Tibial nerve (tissue), 4 donors: ENCODE measurements at regions not wholly inside any gene's neighbourhood (a gene's known extent, or its start where the extent isn't known, plus 50 kb on each side); places are given as distances from the start of the nearest gene placed in this dataset.

ENCODE experiments used
- EP300 ChIP-seq, 2 donors: sonication (generic); formaldehyde crosslinking; IDR thresholded peaks; one replicate each; pipeline ENCODE4 v1.6.1; 2017; ENCODE audit warnings: antibody characterized with exemption in 2 of 2, mild to moderate bottlenecking in 1 of 2
- POLR2A ChIP-seq, 2 donors: fragments of 450-650 bp; IDR thresholded peaks; one replicate each; pipeline ENCODE4 v1.6.1; 2017; ENCODE audit warnings: antibody characterized with exemption in 2 of 2, mild to moderate bottlenecking in 2 of 2, moderate library complexity in 2 of 2
- TF ChIP-seq, protein P1 (sequence below), 5 experiments: fragments of 200-600 bp in 3 of 5; fragments of 450-650 bp in 2 of 5; sonication (generic) in 3 of 5; IDR thresholded peaks; one replicate each; pipeline ENCODE4 v1.5.1; 2016 to 2019; ENCODE audit warnings: antibody characterized with exemption in 5 of 5, mild to moderate bottlenecking in 3 of 5, moderate library complexity in 2 of 5

DNA sequence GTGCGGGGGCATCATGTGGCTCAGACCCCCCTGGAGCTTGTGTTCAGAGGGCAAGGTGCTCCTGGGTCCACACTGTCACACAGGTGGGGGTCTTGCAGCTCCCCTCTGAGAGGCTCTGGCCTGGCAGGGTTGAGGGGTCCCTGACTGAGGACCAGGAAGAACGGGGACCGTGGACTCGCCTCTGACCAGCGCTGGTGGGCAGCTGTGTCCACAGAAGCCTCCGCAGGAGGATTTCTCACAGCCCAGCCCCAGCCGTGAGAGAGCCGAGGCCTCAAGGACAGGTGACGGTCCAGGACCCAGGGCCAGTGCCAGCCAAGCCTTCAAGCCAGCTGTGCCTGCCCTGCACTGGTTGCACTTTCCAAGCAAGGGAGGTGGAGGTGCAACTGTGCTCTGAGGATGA is 63.5 kb upstream of the TTC34 start:
- TF ChIP-seq, protein P1, sequence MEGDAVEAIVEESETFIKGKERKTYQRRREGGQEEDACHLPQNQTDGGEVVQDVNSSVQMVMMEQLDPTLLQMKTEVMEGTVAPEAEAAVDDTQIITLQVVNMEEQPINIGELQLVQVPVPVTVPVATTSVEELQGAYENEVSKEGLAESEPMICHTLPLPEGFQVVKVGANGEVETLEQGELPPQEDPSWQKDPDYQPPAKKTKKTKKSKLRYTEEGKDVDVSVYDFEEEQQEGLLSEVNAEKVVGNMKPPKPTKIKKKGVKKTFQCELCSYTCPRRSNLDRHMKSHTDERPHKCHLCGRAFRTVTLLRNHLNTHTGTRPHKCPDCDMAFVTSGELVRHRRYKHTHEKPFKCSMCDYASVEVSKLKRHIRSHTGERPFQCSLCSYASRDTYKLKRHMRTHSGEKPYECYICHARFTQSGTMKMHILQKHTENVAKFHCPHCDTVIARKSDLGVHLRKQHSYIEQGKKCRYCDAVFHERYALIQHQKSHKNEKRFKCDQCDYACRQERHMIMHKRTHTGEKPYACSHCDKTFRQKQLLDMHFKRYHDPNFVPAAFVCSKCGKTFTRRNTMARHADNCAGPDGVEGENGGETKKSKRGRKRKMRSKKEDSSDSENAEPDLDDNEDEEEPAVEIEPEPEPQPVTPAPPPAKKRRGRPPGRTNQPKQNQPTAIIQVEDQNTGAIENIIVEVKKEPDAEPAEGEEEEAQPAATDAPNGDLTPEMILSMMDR (IDR thresholded peaks at IDR 0.05), result no peak
- TF ChIP-seq EP300 (IDR thresholded peaks at IDR 0.05) (no peak), POLR2A (IDR thresholded peaks at IDR 0.05) (no peak)
